Gastroesophageal sphincter (tissue), 4 donors: ENCODE measurements at regions not wholly inside any gene's neighbourhood (a gene's known extent, or its start where the extent isn't known, plus 50 kb on each side); places are given as distances from the start of the nearest gene placed in this dataset.

Experiments used
- ATAC-seq: fragments of 150-250 bp; one replicate; pipeline ENCODE4 v1.9.1; 2016; ENCODE audit warnings: mild to moderate bottlenecking, moderate library complexity
- H3K27ac ChIP-seq, 4 donors: fragments of 200-600 bp; sonication (generic) in 3 of 4; 1 replicate in 3 of 4; 2 replicates in 1 of 4; pipeline ENCODE4 v1.5.1; 2016 to 2019
- H3K27me3 ChIP-seq: fragments of 200-600 bp; sonication (generic); one replicate; pipeline ENCODE4 v1.5.1; 2019
- H3K36me3 ChIP-seq, 2 donors: fragments of 200-600 bp; sonication (generic); one replicate each; pipeline ENCODE4 v1.5.1; 2019; ENCODE audit warnings: control low read depth in 1 of 2
- H3K4me1 ChIP-seq, 3 donors: fragments of 200-600 bp; sonication (generic); 1 replicate in 2 of 3; 2 replicates in 1 of 3; pipeline ENCODE4 v1.5.1; 2016 to 2019; ENCODE audit warnings: control low read depth in 2 of 3
- H3K4me3 ChIP-seq, 2 donors: fragments of 200-600 bp; sonication (generic); one replicate each; pipeline ENCODE4 v1.5.1; 2019; ENCODE audit warnings: mild to moderate bottlenecking in 1 of 2, moderate library complexity in 1 of 2
- H3K9me3 ChIP-seq, 3 donors: fragments of 200-600 bp; sonication (generic); one replicate each; pipeline ENCODE4 v1.5.1; 2017 to 2019; ENCODE audit warnings: control low read depth in 2 of 3
- CTCF ChIP-seq, 4 experiments: fragments of 200-600 bp in 2 of 4; fragments of 450-650 bp in 2 of 4; sonication (generic) in 1 of 4; IDR thresholded peaks; one replicate each; pipeline ENCODE4 v1.5.1; 2017 to 2019; ENCODE audit warnings: antibody characterized with exemption in 4 of 4, mild to moderate bottlenecking in 2 of 4, moderate library complexity in 2 of 4
- EP300 ChIP-seq: sonication (generic); formaldehyde crosslinking; IDR thresholded peaks from one replicate; pipeline ENCODE4 v1.6.1; 2017; ENCODE audit warnings: antibody characterized with exemption, mild to moderate bottlenecking
- POLR2A ChIP-seq, 2 donors: fragments of 450-650 bp; IDR thresholded peaks; one replicate each; pipeline ENCODE4 v1.6.1; 2017; ENCODE audit warnings: antibody characterized with exemption in 2 of 2, mild to moderate bottlenecking in 2 of 2, moderate library complexity in 1 of 2
- POLR2AphosphoS5 ChIP-seq: sonication (generic); formaldehyde crosslinking; IDR thresholded peaks from one replicate; pipeline ENCODE4 v1.6.1; 2017; ENCODE audit warnings: antibody characterized with exemption
- WGBS, 2 donors: methylation state at CpG; one replicate each; pipeline ENCODE4 v1.1.5; 2018; ENCODE audit warnings: low coverage in 1 of 2; 5-methylcytosine and 5-hydroxymethylcytosine counted together

- H3K4me3 ChIP-seq = no peak overlapping the region
- no peaks in the 10 kb centered on the region for H3K9me3 ChIP-seq
- TF ChIP-seq POLR2AphosphoS5 = no peak
- no peak for TF ChIP-seq CTCF (IDR thresholded peaks at IDR 0.05)
- TF ChIP-seq EP300 = no peak
- TF ChIP-seq POLR2A (IDR thresholded peaks at IDR 0.05) = no peak
- no peaks in the 10 kb centered on the region for H3K36me3 ChIP-seq
- 78% methylated on average over 1 of the region's 4 CpGs; no CpG with 5 or more reads in 1 of the 2 donors for WGBS, 2 donors
- H3K4me1 ChIP-seq = peaks cover 0 to under 1% (median 0%) of the 10 kb centered on the region in 3 donors
- no peaks in the 10 kb centered on the region for H3K27me3 ChIP-seq
- no peak overlapping the region for H3K27ac ChIP-seq
- no peak for ATAC-seq
Measured at GRCh38 chr12:94062796-94063635, 85.4 kb upstream of the PLXNC1 start.

GRCh38 chr12:94070520-94070919, 77.9 kb upstream of the PLXNC1 start:
- no peak overlapping the region for H3K27ac ChIP-seq
- 89 to 97% methylated on average over 3 to 5 of the region's 5 CpGs for WGBS, 2 donors
- no peaks in the 10 kb centered on the region for H3K9me3 ChIP-seq
- H3K36me3 ChIP-seq = no peaks in the 10 kb centered on the region
- no peak overlapping the region for H3K4me3 ChIP-seq
- no peak for TF ChIP-seq EP300
- no peak for TF ChIP-seq CTCF (IDR thresholded peaks at IDR 0.05)
- TF ChIP-seq POLR2AphosphoS5 = no peak
- TF ChIP-seq POLR2A (IDR thresholded peaks at IDR 0.05) = no peak
- H3K4me1 ChIP-seq = peaks cover 3 to 26% (median 4%) of the 10 kb centered on the region in 3 donors
- no peaks in the 10 kb centered on the region for H3K27me3 ChIP-seq
- ATAC-seq = no peak

- 13 to 57% methylated on average over 1 to 2 of the region's 2 CpGs for WGBS, 2 donors
- Histone ChIP-seq H3K9me3 (no peaks in the 10 kb centered on the region), H3K27me3 (no peaks in the 10 kb centered on the region), H3K36me3 (no peaks in the 10 kb centered on the region), H3K27ac (no peak overlapping the region), H3K4me3 (no peak overlapping the region), H3K4me1 (peaks cover 3 to 31% (median 4%) of the 10 kb centered on the region in 3 donors)
- TF ChIP-seq POLR2AphosphoS5 (no peak), CTCF (IDR thresholded peaks at IDR 0.05) (no peak), POLR2A (IDR thresholded peaks at IDR 0.05) (no peak), EP300 (no peak)
- no peak for ATAC-seq
Measured at GRCh38 chr12:94071258-94071657, 77.1 kb upstream of the PLXNC1 start.

GRCh38 chr12:94073441-94074051, 74.8 kb upstream of the PLXNC1 start:
- H3K4me3 ChIP-seq = no peak overlapping the region
- TF ChIP-seq POLR2A (IDR thresholded peaks at IDR 0.05) = no peak
- no peak for TF ChIP-seq CTCF (IDR thresholded peaks at IDR 0.05)
- peak; percentile 67 for TF ChIP-seq POLR2AphosphoS5
- TF ChIP-seq EP300 = peak; percentile 92
- H3K36me3 ChIP-seq = no peaks in the 10 kb centered on the region
- H3K27ac ChIP-seq = peak overlapping the region in 3 of 4 donors; percentile 80 to 81 (median 80)
- H3K4me1 ChIP-seq = peaks cover 3 to 31% (median 4%) of the 10 kb centered on the region in 3 donors
- ATAC-seq = no peak
- WGBS, 2 donors = 24 to 37% methylated on average over 3 to 8 of the region's 9 CpGs
- no peaks in the 10 kb centered on the region for H3K9me3 ChIP-seq
- H3K27me3 ChIP-seq = no peaks in the 10 kb centered on the region
